CD4-positive, alpha-beta T cell (primary cell): ENCODE measurements at regions not wholly inside any gene's neighbourhood (a gene's known extent, or its start where the extent isn't known, plus 50 kb on each side); places are given as distances from the start of the nearest gene placed in this dataset.

Experiments
- ATAC-seq: fragments of 200-7000 bp; cut with Tn5 transposase; one replicate; pipeline ENCODE4 v1.10.0; 2022; ENCODE audit warnings: mild to moderate bottlenecking; ENCODE audit not compliant: poor library complexity
- CTCF ChIA-PET: fragments of 350-600 bp; sonication (Branson Sonifier 250); formaldehyde crosslinking; loops from one replicate; lab custom pipeline; 2021; ENCODE audit warnings: antibody characterized with exemption, inconsistent platforms; lab: Charles Lee
- POLR2A ChIA-PET: fragments of 350-600 bp; sonication (Branson Sonifier 250); formaldehyde crosslinking; loops from one replicate; lab custom pipeline; 2021; ENCODE audit warnings: antibody characterized with exemption, inconsistent platforms; lab: Charles Lee
- DNase-seq, 14 experiments: peaks; one replicate each; pipeline ENCODE4 v3.0.0-alpha.2; 2013 to 2020; ENCODE audit warnings: mixed read lengths in 2 of 14
- H3K27ac ChIP-seq, 2 donors: one replicate each; pipeline versions ENCODE4 v1.5.1 to v1.7.0; 2013; ENCODE audit warnings: low read length in 2 of 2, low read depth in 1 of 2, mild to moderate bottlenecking in 1 of 2
- H3K27me3 ChIP-seq, 2 experiments: 1 replicate in 1 of 2; 2 replicates in 1 of 2; pipeline versions ENCODE4 v1.6.1 to v1.7.0; 2013; ENCODE audit warnings: low read length in 2 of 2, control low read depth in 1 of 2, mild to moderate bottlenecking in 1 of 2, moderate library complexity in 1 of 2; ENCODE audit not compliant: insufficient read depth in 2 of 2, control insufficient read depth in 1 of 2
- H3K36me3 ChIP-seq: one replicate; pipeline ENCODE4 v1.6.1; 2013; ENCODE audit warnings: low read length, control low read depth; ENCODE audit not compliant: insufficient read depth
- H3K4me1 ChIP-seq: one replicate; pipeline ENCODE4 v1.6.1; 2013; ENCODE audit warnings: low read length, control low read depth; ENCODE audit not compliant: insufficient read depth
- H3K4me3 ChIP-seq: one replicate; pipeline ENCODE4 v1.5.1; 2013; ENCODE audit warnings: mild to moderate bottlenecking, low read length, moderate library complexity
- H3K9me3 ChIP-seq, 2 experiments: 1 replicate in 1 of 2; 2 replicates in 1 of 2; pipeline versions ENCODE4 v1.6.1 to v1.7.0; 2013; ENCODE audit warnings: low read length in 2 of 2, mild to moderate bottlenecking in 2 of 2, control low read depth in 1 of 2, moderate library complexity in 1 of 2; ENCODE audit not compliant: control insufficient read depth in 1 of 2, insufficient read depth in 1 of 2
- H3K27ac Mint-ChIP-seq: one replicate; pipeline ENCODE4 v1.8.0; 2020; ENCODE audit warnings: mixed read lengths
- H3K27me3 Mint-ChIP-seq: one replicate; pipeline ENCODE4 v1.8.0; 2021; ENCODE audit warnings: mixed read lengths
- H3K36me3 Mint-ChIP-seq: one replicate; pipeline ENCODE4 v1.8.0; 2021; ENCODE audit warnings: low read depth, mixed read lengths
- H3K4me1 Mint-ChIP-seq: one replicate; pipeline ENCODE4 v1.8.0; 2021; ENCODE audit warnings: low read depth, mixed read lengths
- H3K4me3 Mint-ChIP-seq: one replicate; pipeline ENCODE4 v1.8.0; 2020; ENCODE audit warnings: mild to moderate bottlenecking, mixed read lengths
- H3K9me3 Mint-ChIP-seq: one replicate; pipeline ENCODE4 v1.8.0; 2020; ENCODE audit warnings: mixed read lengths
- intact Hi-C, 2 experiments: fragments of 100-400 bp; cut with DNase I in 1 of 2; cut with micrococcal nuclease in 1 of 2; formaldehyde crosslinking; loops; one replicate each; pipeline versions ENCODE4 v1.15.1 to v1.9.0; 2023 to 2025; cut with DNase I, micrococcal nuclease
- TF ChIP-seq, protein P1 (sequence below): fragments of 200-600 bp; IDR thresholded peaks from one replicate; pipeline ENCODE4 v1.8.0; 2022; ENCODE audit warnings: antibody characterized with exemption, mild to moderate bottlenecking

DNA sequence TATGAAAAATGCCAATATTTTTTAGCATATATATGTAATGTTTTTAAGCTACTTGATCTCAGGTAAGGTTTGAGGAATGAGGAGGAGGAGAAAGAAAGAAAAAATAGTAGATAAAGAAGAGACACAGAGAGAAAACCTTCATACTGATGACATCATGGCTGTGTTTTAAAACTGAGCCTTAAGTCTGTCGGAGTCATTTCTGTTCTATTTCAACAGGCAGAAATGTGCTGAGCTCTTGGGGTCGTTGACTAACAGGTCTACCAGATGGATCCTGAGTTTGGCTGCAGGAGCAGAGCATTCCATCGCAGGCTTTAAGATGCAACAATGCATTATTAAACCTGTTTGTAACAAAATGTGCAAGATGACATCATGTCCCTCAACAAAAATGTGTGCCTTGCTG, 356.0 kb downstream of the TGFB2 start:
- H3K4me1 ChIP-seq = no peaks in the 10 kb centered on the region
- no peak overlapping the region for H3K27ac ChIP-seq
- H3K4me3 ChIP-seq = no peak overlapping the region
- no peaks in the 10 kb centered on the region for H3K9me3 ChIP-seq
- H3K9me3 Mint-ChIP-seq = peaks cover 7% of the 10 kb centered on the region
- no peaks in the 10 kb centered on the region for H3K27me3 Mint-ChIP-seq
- POLR2A ChIA-PET = no interaction called here
- CTCF ChIA-PET = no interaction called here
- H3K4me1 Mint-ChIP-seq = no peaks in the 10 kb centered on the region
- no peaks in the 10 kb centered on the region for H3K27me3 ChIP-seq
- no peak overlapping the region for H3K27ac Mint-ChIP-seq
- intact Hi-C loops = no loop called here
- no peaks in the 10 kb centered on the region for H3K36me3 ChIP-seq
- no peak overlapping the region for H3K4me3 Mint-ChIP-seq
- no peak for DNase-seq
- H3K36me3 Mint-ChIP-seq = no peaks in the 10 kb centered on the region
- ATAC-seq = no peak
- TF ChIP-seq, protein P1, sequence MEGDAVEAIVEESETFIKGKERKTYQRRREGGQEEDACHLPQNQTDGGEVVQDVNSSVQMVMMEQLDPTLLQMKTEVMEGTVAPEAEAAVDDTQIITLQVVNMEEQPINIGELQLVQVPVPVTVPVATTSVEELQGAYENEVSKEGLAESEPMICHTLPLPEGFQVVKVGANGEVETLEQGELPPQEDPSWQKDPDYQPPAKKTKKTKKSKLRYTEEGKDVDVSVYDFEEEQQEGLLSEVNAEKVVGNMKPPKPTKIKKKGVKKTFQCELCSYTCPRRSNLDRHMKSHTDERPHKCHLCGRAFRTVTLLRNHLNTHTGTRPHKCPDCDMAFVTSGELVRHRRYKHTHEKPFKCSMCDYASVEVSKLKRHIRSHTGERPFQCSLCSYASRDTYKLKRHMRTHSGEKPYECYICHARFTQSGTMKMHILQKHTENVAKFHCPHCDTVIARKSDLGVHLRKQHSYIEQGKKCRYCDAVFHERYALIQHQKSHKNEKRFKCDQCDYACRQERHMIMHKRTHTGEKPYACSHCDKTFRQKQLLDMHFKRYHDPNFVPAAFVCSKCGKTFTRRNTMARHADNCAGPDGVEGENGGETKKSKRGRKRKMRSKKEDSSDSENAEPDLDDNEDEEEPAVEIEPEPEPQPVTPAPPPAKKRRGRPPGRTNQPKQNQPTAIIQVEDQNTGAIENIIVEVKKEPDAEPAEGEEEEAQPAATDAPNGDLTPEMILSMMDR = no peak

DNA sequence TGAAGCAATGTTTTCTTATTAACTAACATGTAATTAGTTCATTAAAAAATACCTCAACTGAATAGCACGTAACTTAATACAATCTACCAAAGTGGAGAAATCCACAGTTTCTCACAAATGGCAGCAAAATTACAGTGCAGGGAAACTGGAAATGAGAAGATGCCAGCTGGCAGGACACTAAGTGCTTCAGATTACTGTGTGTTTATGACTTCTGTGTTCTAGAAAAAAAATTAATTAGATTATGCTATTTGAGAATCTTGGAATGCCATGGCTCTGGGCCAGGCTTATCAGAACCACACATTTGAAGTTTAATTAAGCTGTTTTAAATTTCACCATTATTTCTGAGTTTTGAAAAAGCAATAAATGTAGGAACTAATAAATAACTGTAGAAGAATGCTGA, 357.6 kb downstream of the TGFB2 start:
- H3K27ac Mint-ChIP-seq = no peak overlapping the region
- H3K36me3 Mint-ChIP-seq = no peaks in the 10 kb centered on the region
- Histone ChIP-seq H3K27me3 (no peaks in the 10 kb centered on the region), H3K4me3 (no peak overlapping the region), H3K9me3 (no peaks in the 10 kb centered on the region), H3K4me1 (no peaks in the 10 kb centered on the region), H3K27ac (no peak overlapping the region), H3K36me3 (no peaks in the 10 kb centered on the region)
- no peaks in the 10 kb centered on the region for H3K27me3 Mint-ChIP-seq
- no peak overlapping the region for H3K4me3 Mint-ChIP-seq
- intact Hi-C loops = no loop called here
- ATAC-seq (no peak), DNase-seq (no peak)
- H3K9me3 Mint-ChIP-seq = peaks cover 5% of the 10 kb centered on the region
- POLR2A ChIA-PET = no interaction called here
- CTCF ChIA-PET = no interaction called here
- TF ChIP-seq, protein P1 = no peak
- no peaks in the 10 kb centered on the region for H3K4me1 Mint-ChIP-seq

DNA sequence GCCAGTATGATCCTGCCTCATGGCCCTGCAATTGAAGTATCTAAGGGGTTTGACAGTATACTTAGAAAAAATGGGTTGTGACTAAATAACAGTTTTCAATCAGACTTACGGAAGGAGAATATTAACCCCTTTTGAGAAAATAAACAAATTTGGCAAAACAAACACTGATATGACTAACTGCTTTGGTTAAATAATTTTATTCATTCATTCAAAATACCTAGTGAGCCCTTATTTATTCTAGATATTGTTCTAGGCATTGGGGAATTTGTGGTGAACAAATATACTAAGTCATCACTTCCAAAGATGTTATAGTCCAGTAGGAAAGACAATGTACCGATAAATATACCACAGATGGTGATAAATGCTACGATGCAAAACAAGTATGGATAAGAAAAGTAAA, 358.7 kb downstream of the TGFB2 start:
- Mint-ChIP-seq H3K9me3 (peaks cover 5% of the 10 kb centered on the region), H3K27me3 (no peaks in the 10 kb centered on the region), H3K4me1 (no peaks in the 10 kb centered on the region), H3K36me3 (no peaks in the 10 kb centered on the region), H3K4me3 (no peak overlapping the region), H3K27ac (no peak overlapping the region)
- ChIA-PET POLR2A (no interaction called here), CTCF (no interaction called here)
- TF ChIP-seq, protein P1 = no peak
- ATAC-seq = no peak
- intact Hi-C loops = no loop called here
- no peaks in the 10 kb centered on the region for H3K9me3 ChIP-seq
- no peak for DNase-seq
- H3K4me3 ChIP-seq = no peak overlapping the region
- no peaks in the 10 kb centered on the region for H3K36me3 ChIP-seq
- H3K4me1 ChIP-seq = no peaks in the 10 kb centered on the region
- no peaks in the 10 kb centered on the region for H3K27me3 ChIP-seq
- no peak overlapping the region for H3K27ac ChIP-seq
